GM12878 (cell line): ENCODE measurements at regions not wholly inside any gene's neighbourhood (a gene's known extent, or its start where the extent isn't known, plus 50 kb on each side); places are given as distances from the start of the nearest gene placed in this dataset.

Experiments
- ATAC-seq: fragments of 200-7000 bp; cut with Tn5 transposase; 3 replicates; pipeline ENCODE4 v1.9.1; 2020; ENCODE audit warnings: mild to moderate bottlenecking, moderate library complexity
- BruUV-seq: library from RNA; stranded (reverse); fragments of 400-500 nt; replicated peaks from 2 replicates; lab custom pipeline; 2021; lab: Mats Ljungman, UMichigan
- CTCF ChIA-PET: fragments of 300-600 bp; sonication (Branson Sonifier 250); formaldehyde crosslinking; extraction: SDS; loops from one replicate; lab custom pipeline; 2021; ENCODE audit warnings: inconsistent platforms; lab: Yijun Ruan, JAX
- POLR2A ChIA-PET: fragments of 350-600 bp; formaldehyde crosslinking; extraction: SDS; loops from one replicate; lab custom pipeline; 2021; ENCODE audit warnings: inconsistent platforms; lab: Charles Lee
- RAD21 ChIA-PET: fragments of 300-600 bp; sonication (Branson Sonifier 250); formaldehyde crosslinking; loops from one replicate; lab custom pipeline; 2023; ENCODE audit warnings: antibody characterized with exemption; ENCODE audit not compliant: unreplicated experiment; lab: Charles Lee
- SMC1A ChIA-PET: fragments of 300-600 bp; sonication (Branson Sonifier 250); formaldehyde crosslinking; loops from one replicate; lab custom pipeline; 2023; ENCODE audit not compliant: unreplicated experiment, uncharacterized antibody; lab: Charles Lee
- DNase-seq: peaks from one replicate; pipeline ENCODE4 v3.0.0-alpha.2; 2011; ENCODE audit warnings: low read depth, low spot score
- FAIRE-seq: peaks from 3 replicates; lab custom pipeline; 2011; peaks lifted over from hg19 to GRCh38; lab: Jason Lieb, UNC
- H2AFZ ChIP-seq: 2 replicates; pipeline ENCODE4 v1.6.0; 2011; ENCODE audit warnings: low read depth, low read length, control low read depth; ENCODE audit not compliant: control insufficient read depth
- H3K27ac ChIP-seq: 2 replicates; pipeline ENCODE4 v1.5.1; 2011; ENCODE audit warnings: control low read depth; ENCODE audit not compliant: control insufficient read depth, insufficient read depth
- H3K27me3 ChIP-seq, 2 experiments: replicated peaks in 1 of 2; 2 replicates each; pipeline versions ENCODE4 v1.6.0 to v1.6.1; 2011; ENCODE audit warnings: low read length in 1 of 2; ENCODE audit not compliant: control insufficient read depth in 2 of 2, insufficient read depth in 2 of 2
- H3K36me3 ChIP-seq, 2 experiments: 2 replicates each; pipeline ENCODE4 v1.5.1; 2011; ENCODE audit warnings: low read length in 1 of 2; ENCODE audit not compliant: control insufficient read depth in 2 of 2, insufficient read depth in 2 of 2
- H3K4me1 ChIP-seq: 2 replicates; pipeline ENCODE4 v1.6.1; 2011; ENCODE audit warnings: mild to moderate bottlenecking, low read length, moderate library complexity, mixed read lengths; ENCODE audit not compliant: control insufficient read depth, insufficient read depth
- H3K4me2 ChIP-seq: 2 replicates; pipeline ENCODE4 v1.6.0; 2011; ENCODE audit warnings: control low read depth; ENCODE audit not compliant: control insufficient read depth, insufficient read depth
- H3K4me3 ChIP-seq: fragments of 200-600 bp; sonication (generic); 2 replicates; pipeline ENCODE4 v1.5.1; 2016
- H3K79me2 ChIP-seq: 2 replicates; pipeline ENCODE4 v1.6.0; 2011; ENCODE audit warnings: low read length; ENCODE audit not compliant: control insufficient read depth, insufficient read depth
- H3K9ac ChIP-seq: 2 replicates; pipeline ENCODE4 v1.8.0; 2011; ENCODE audit warnings: low read length, control low read depth, mixed read lengths; ENCODE audit not compliant: control insufficient read depth, insufficient read depth
- H3K9me3 ChIP-seq: replicated peaks from 3 replicates; pipeline ENCODE4 v1.5.1; 2011; ENCODE audit warnings: mild to moderate bottlenecking, low read length; ENCODE audit not compliant: control insufficient read depth, insufficient read depth
- H4K20me1 ChIP-seq: 2 replicates; pipeline ENCODE4 v1.6.0; 2011; ENCODE audit not compliant: control insufficient read depth, insufficient read depth
- ATF7 ChIP-seq: fragments of 450-650 bp; IDR thresholded peaks from 2 replicates; pipeline ENCODE4 v1.6.1; 2016; ENCODE audit warnings: low read depth, mild to moderate bottlenecking
- CHD4 ChIP-seq: fragments of 200-600 bp; sonication (generic); IDR thresholded peaks from 2 replicates; pipeline ENCODE4 v1.6.1; 2016; ENCODE audit warnings: mild to moderate bottlenecking
- HDGF ChIP-seq: fragments of 450-650 bp; IDR thresholded peaks from 2 replicates; pipeline ENCODE4 v1.6.1; 2016; ENCODE audit warnings: antibody characterized with exemption
- POLR2A ChIP-seq: IDR thresholded peaks from 2 replicates; pipeline ENCODE4 v1.6.1; 2011; ENCODE audit warnings: low read depth, mild to moderate bottlenecking, low read length
- SPI1 ChIP-seq: IDR thresholded peaks from 2 replicates; pipeline ENCODE4 v1.6.1; 2011; ENCODE audit warnings: low read depth, mild to moderate bottlenecking, low read length, moderate library complexity, borderline replicate concordance; ENCODE audit not compliant: insufficient read depth
- TCF3 ChIP-seq: IDR thresholded peaks from 2 replicates; pipeline ENCODE4 v1.6.1; 2012; ENCODE audit warnings: low read depth, mild to moderate bottlenecking, low read length, borderline replicate concordance; ENCODE audit not compliant: insufficient read depth
- WRNIP1 ChIP-seq: IDR thresholded peaks from 2 replicates; pipeline ENCODE4 v1.6.1; 2011; ENCODE audit warnings: low read depth, low read length, improper control_type of control experiment, borderline replicate concordance
- YBX1 ChIP-seq: fragments of 450-650 bp; IDR thresholded peaks from 2 replicates; pipeline ENCODE4 v1.6.1; 2016; ENCODE audit warnings: antibody characterized with exemption
- ZBED1 ChIP-seq: IDR thresholded peaks from 2 replicates; pipeline ENCODE4 v1.6.1; 2016; ENCODE audit warnings: borderline replicate concordance
- ZNF274 ChIP-seq: IDR thresholded peaks from one replicate; pipeline ENCODE4 v1.8.0; 2011; ENCODE audit not compliant: insufficient read length, insufficient read depth
- WGBS: methylation state at CpG from one replicate; pipeline ENCODE4 v1.1.6; 2016; ENCODE audit warnings: low lambda C conversion rate; ENCODE audit not compliant: insufficient replicate concordance, insufficient coverage; ENCODE audit errors: missing lambda C conversion rate; 5-methylcytosine and 5-hydroxymethylcytosine counted together
- in situ Hi-C: fragments of 300-500 bp; cut with MboI; formaldehyde crosslinking; loops from 9 replicates; pipeline ENCODE4 v1.14.3; 2018; ENCODE audit warnings: mixed read lengths
- intact Hi-C: fragments of 100-400 bp; cut with micrococcal nuclease; formaldehyde crosslinking; loops from one replicate; pipeline ENCODE4 v1.14.2; 2022; ENCODE audit not compliant: unreplicated experiment
- TF ChIP-seq, protein P1 (sequence below): fragments of 450-650 bp; IDR thresholded peaks from 2 replicates; pipeline ENCODE4 v1.6.1; 2017; ENCODE audit warnings: low read depth, mild to moderate bottlenecking, moderate library complexity
- TF ChIP-seq, protein P2 (sequence below): fragments of 450-650 bp; IDR thresholded peaks from 2 replicates; pipeline ENCODE4 v1.6.1; 2017; ENCODE audit warnings: mild to moderate bottlenecking
- TF ChIP-seq, protein P3 (sequence below): fragments of 150-350 bp; IDR thresholded peaks from 2 replicates; pipeline ENCODE4 v1.6.1; 2014; ENCODE audit warnings: mild to moderate bottlenecking, low read depth, low read length
- TF ChIP-seq, protein P4 (sequence below): fragments of 450-650 bp; conservative IDR thresholded peaks from 2 replicates; pipeline ENCODE4 v1.6.1; 2017; ENCODE audit warnings: mild to moderate bottlenecking, moderate library complexity
- TF ChIP-seq, protein P5 (sequence below): fragments of 450-650 bp; IDR thresholded peaks from 2 replicates; pipeline ENCODE4 v1.6.1; 2017; ENCODE audit warnings: mild to moderate bottlenecking, moderate library complexity

DNA sequence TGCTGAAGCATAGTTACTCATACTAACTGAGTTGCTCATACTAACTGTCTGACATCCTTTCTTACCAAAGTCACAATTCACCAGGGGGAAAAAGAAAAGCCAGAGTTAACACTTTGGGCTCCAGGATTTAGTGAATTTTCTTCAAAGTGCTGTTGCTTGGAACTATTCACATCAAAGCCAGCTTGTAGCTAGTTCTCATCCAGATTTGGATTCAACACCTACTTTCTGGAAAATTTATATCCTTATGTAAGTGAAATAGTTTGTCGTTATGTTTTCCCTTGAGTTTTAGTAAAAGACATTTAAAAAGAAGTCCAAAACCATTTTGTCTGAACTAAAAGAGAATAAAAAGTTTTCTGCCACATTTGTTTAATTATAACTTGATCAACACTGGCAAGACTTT, 264.6 kb downstream of the BRINP2 start:
- no peaks in the 10 kb centered on the region for H4K20me1 ChIP-seq
- CTCF ChIA-PET = no interaction called here
- no peak for DNase-seq
- SMC1A ChIA-PET = interaction anchor here (1.8 kb wide), 1 partner anchor 16 kb away, joined by 5 read pairs; no protein-coding TSS in a partner anchor
- RAD21 ChIA-PET = no interaction called here
- no peaks in the 10 kb centered on the region for H3K36me3 ChIP-seq
- POLR2A ChIA-PET = no interaction called here
- H3K9ac ChIP-seq = no peak overlapping the region
- no peak overlapping the region for H3K4me2 ChIP-seq
- BruUV-seq = no TSS peak
- no peak for ATAC-seq
- in situ Hi-C loops (no loop called here), intact Hi-C loops (loop anchor here (10.0 kb wide), 1 partner anchor 349 kb away; no protein-coding TSS in a partner anchor)
- 5% methylated on average over 1 of the region's 1 CpG for WGBS
- FAIRE-seq = no peak
- no peak overlapping the region for H2AFZ ChIP-seq
- no peak overlapping the region for H3K27ac ChIP-seq
- H3K4me3 ChIP-seq = no peak overlapping the region
- no peaks in the 10 kb centered on the region for H3K9me3 ChIP-seq
- no peaks in the 10 kb centered on the region for H3K79me2 ChIP-seq
- H3K27me3 ChIP-seq = no peaks in the 10 kb centered on the region
- no peaks in the 10 kb centered on the region for H3K4me1 ChIP-seq
- TF ChIP-seq WRNIP1 (no peak), CHD4 (no peak), HDGF (no peak), ZBED1 (no peak), ATF7 (no peak), POLR2A (no peak), YBX1 (no peak), SPI1 (no peak), TCF3 (no peak), ZNF274 (no peak)
- TF ChIP-seq, protein P1, sequence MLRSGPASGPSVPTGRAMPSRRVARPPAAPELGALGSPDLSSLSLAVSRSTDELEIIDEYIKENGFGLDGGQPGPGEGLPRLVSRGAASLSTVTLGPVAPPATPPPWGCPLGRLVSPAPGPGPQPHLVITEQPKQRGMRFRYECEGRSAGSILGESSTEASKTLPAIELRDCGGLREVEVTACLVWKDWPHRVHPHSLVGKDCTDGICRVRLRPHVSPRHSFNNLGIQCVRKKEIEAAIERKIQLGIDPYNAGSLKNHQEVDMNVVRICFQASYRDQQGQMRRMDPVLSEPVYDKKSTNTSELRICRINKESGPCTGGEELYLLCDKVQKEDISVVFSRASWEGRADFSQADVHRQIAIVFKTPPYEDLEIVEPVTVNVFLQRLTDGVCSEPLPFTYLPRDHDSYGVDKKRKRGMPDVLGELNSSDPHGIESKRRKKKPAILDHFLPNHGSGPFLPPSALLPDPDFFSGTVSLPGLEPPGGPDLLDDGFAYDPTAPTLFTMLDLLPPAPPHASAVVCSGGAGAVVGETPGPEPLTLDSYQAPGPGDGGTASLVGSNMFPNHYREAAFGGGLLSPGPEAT = no peak
- TF ChIP-seq, protein P2, sequence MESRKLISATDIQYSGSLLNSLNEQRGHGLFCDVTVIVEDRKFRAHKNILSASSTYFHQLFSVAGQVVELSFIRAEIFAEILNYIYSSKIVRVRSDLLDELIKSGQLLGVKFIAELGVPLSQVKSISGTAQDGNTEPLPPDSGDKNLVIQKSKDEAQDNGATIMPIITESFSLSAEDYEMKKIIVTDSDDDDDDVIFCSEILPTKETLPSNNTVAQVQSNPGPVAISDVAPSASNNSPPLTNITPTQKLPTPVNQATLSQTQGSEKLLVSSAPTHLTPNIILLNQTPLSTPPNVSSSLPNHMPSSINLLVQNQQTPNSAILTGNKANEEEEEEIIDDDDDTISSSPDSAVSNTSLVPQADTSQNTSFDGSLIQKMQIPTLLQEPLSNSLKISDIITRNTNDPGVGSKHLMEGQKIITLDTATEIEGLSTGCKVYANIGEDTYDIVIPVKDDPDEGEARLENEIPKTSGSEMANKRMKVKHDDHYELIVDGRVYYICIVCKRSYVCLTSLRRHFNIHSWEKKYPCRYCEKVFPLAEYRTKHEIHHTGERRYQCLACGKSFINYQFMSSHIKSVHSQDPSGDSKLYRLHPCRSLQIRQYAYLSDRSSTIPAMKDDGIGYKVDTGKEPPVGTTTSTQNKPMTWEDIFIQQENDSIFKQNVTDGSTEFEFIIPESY = no peak
- TF ChIP-seq, protein P3, sequence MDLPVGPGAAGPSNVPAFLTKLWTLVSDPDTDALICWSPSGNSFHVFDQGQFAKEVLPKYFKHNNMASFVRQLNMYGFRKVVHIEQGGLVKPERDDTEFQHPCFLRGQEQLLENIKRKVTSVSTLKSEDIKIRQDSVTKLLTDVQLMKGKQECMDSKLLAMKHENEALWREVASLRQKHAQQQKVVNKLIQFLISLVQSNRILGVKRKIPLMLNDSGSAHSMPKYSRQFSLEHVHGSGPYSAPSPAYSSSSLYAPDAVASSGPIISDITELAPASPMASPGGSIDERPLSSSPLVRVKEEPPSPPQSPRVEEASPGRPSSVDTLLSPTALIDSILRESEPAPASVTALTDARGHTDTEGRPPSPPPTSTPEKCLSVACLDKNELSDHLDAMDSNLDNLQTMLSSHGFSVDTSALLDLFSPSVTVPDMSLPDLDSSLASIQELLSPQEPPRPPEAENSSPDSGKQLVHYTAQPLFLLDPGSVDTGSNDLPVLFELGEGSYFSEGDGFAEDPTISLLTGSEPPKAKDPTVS = no peak
- TF ChIP-seq, protein P4, sequence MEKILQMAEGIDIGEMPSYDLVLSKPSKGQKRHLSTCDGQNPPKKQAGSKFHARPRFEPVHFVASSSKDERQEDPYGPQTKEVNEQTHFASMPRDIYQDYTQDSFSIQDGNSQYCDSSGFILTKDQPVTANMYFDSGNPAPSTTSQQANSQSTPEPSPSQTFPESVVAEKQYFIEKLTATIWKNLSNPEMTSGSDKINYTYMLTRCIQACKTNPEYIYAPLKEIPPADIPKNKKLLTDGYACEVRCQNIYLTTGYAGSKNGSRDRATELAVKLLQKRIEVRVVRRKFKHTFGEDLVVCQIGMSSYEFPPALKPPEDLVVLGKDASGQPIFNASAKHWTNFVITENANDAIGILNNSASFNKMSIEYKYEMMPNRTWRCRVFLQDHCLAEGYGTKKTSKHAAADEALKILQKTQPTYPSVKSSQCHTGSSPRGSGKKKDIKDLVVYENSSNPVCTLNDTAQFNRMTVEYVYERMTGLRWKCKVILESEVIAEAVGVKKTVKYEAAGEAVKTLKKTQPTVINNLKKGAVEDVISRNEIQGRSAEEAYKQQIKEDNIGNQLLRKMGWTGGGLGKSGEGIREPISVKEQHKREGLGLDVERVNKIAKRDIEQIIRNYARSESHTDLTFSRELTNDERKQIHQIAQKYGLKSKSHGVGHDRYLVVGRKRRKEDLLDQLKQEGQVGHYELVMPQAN = no peak
- TF ChIP-seq, protein P5, sequence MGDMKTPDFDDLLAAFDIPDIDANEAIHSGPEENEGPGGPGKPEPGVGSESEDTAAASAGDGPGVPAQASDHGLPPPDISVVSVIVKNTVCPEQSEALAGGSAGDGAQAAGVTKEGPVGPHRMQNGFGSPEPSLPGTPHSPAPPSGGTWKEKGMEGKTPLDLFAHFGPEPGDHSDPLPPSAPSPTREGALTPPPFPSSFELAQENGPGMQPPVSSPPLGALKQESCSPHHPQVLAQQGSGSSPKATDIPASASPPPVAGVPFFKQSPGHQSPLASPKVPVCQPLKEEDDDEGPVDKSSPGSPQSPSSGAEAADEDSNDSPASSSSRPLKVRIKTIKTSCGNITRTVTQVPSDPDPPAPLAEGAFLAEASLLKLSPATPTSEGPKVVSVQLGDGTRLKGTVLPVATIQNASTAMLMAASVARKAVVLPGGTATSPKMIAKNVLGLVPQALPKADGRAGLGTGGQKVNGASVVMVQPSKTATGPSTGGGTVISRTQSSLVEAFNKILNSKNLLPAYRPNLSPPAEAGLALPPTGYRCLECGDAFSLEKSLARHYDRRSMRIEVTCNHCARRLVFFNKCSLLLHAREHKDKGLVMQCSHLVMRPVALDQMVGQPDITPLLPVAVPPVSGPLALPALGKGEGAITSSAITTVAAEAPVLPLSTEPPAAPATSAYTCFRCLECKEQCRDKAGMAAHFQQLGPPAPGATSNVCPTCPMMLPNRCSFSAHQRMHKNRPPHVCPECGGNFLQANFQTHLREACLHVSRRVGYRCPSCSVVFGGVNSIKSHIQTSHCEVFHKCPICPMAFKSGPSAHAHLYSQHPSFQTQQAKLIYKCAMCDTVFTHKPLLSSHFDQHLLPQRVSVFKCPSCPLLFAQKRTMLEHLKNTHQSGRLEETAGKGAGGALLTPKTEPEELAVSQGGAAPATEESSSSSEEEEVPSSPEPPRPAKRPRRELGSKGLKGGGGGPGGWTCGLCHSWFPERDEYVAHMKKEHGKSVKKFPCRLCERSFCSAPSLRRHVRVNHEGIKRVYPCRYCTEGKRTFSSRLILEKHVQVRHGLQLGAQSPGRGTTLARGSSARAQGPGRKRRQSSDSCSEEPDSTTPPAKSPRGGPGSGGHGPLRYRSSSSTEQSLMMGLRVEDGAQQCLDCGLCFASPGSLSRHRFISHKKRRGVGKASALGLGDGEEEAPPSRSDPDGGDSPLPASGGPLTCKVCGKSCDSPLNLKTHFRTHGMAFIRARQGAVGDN = no peak
